H9 (cell line): ENCODE measurements at regions not wholly inside any gene's neighbourhood (a gene's known extent, or its start where the extent isn't known, plus 50 kb on each side); places are given as distances from the start of the nearest gene placed in this dataset.

Source experiments
- DNase-seq: peaks from one replicate; pipeline ENCODE4 v3.0.0-alpha.2; 2017
- H2AFZ ChIP-seq: one replicate; pipeline ENCODE4 v1.6.1; 2013; ENCODE audit warnings: mild to moderate bottlenecking, low read length, control low read depth, moderate library complexity
- H2AK5ac ChIP-seq: 2 replicates; pipeline ENCODE4 v1.6.1; 2013; ENCODE audit warnings: low read length, control low read depth, mixed read lengths; ENCODE audit not compliant: insufficient read length
- H2BK120ac ChIP-seq: one replicate; pipeline ENCODE4 v1.6.1; 2013; ENCODE audit warnings: low read depth, mild to moderate bottlenecking, low read length, control low read depth, inconsistent platforms; ENCODE audit not compliant: poor library complexity, severe bottlenecking
- H2BK12ac ChIP-seq: 2 replicates; pipeline ENCODE4 v1.6.1; 2013; ENCODE audit warnings: low read length, control low read depth, mixed read lengths, low read depth; ENCODE audit not compliant: insufficient read length
- H2BK15ac ChIP-seq: 2 replicates; pipeline ENCODE4 v1.6.1; 2013; ENCODE audit warnings: low read depth, low read length, control low read depth
- H2BK20ac ChIP-seq: one replicate; pipeline ENCODE4 v1.6.1; 2013; ENCODE audit warnings: low read depth, mild to moderate bottlenecking, low read length, control low read depth, inconsistent platforms; ENCODE audit not compliant: poor library complexity, severe bottlenecking
- H2BK5ac ChIP-seq: 2 replicates; pipeline ENCODE4 v1.6.1; 2013; ENCODE audit warnings: low read length, control low read depth, mixed read lengths; ENCODE audit not compliant: insufficient read length
- H3K14ac ChIP-seq: 2 replicates; pipeline ENCODE4 v1.6.1; 2013; ENCODE audit warnings: low read length, control low read depth; ENCODE audit not compliant: insufficient read depth
- H3K18ac ChIP-seq: 2 replicates; pipeline ENCODE4 v1.6.1; 2013; ENCODE audit warnings: low read depth, mild to moderate bottlenecking, mixed read lengths, low read length, control low read depth; ENCODE audit not compliant: insufficient read length
- H3K23ac ChIP-seq: 2 replicates; pipeline ENCODE4 v1.6.1; 2013; ENCODE audit warnings: low read length, control low read depth, mixed read lengths, low read depth; ENCODE audit not compliant: insufficient read length
- H3K23me2 ChIP-seq: 2 replicates; pipeline ENCODE4 v1.6.1; 2013; ENCODE audit warnings: low read depth, mild to moderate bottlenecking, mixed read lengths, low read length, control low read depth; ENCODE audit not compliant: insufficient read length, poor library complexity, severe bottlenecking
- H3K27ac ChIP-seq: 2 replicates; pipeline ENCODE4 v1.5.1; 2013; ENCODE audit warnings: low read length, control low read depth, mixed read lengths, low read depth; ENCODE audit not compliant: insufficient read length
- H3K27me3 ChIP-seq: 2 replicates; pipeline ENCODE4 v1.6.1; 2013; ENCODE audit warnings: low read length, control low read depth, inconsistent platforms; ENCODE audit not compliant: insufficient read depth
- H3K4ac ChIP-seq: 2 replicates; pipeline ENCODE4 v1.6.1; 2013; ENCODE audit warnings: low read depth, mild to moderate bottlenecking, control low read depth, inconsistent platforms, low read length, moderate library complexity
- H3K4me1 ChIP-seq: 2 replicates; pipeline ENCODE4 v1.6.1; 2013; ENCODE audit warnings: low read length, control low read depth, inconsistent platforms; ENCODE audit not compliant: insufficient read depth
- H3K4me2 ChIP-seq: 2 replicates; pipeline ENCODE4 v1.6.1; 2013; ENCODE audit warnings: low read length, control low read depth, mixed read lengths; ENCODE audit not compliant: insufficient read length, insufficient read depth
- H3K56ac ChIP-seq: 2 replicates; pipeline ENCODE4 v1.6.1; 2013; ENCODE audit warnings: low read depth, mild to moderate bottlenecking, mixed read lengths, low read length, control low read depth; ENCODE audit not compliant: insufficient read length
- H3K79me1 ChIP-seq: 2 replicates; pipeline ENCODE4 v1.6.1; 2013; ENCODE audit warnings: low read depth, mild to moderate bottlenecking, moderate library complexity, low read length, control low read depth, inconsistent platforms; ENCODE audit not compliant: insufficient read depth, poor library complexity, severe bottlenecking
- H3K79me2 ChIP-seq: 2 replicates; pipeline ENCODE4 v1.6.1; 2013; ENCODE audit warnings: low read length, control low read depth, inconsistent platforms; ENCODE audit not compliant: insufficient read depth
- H3K9ac ChIP-seq: 2 replicates; pipeline ENCODE4 v1.6.1; 2013; ENCODE audit warnings: low read length, control low read depth, mixed read lengths; ENCODE audit not compliant: insufficient read length; ENCODE audit errors: extremely low read depth
- H3K9me3 ChIP-seq: one replicate; pipeline ENCODE4 v1.6.1; 2013; ENCODE audit warnings: low read depth, low read length, inconsistent platforms; ENCODE audit not compliant: control insufficient read depth
- H3T11ph ChIP-seq: one replicate; pipeline ENCODE4 v1.6.1; 2013; ENCODE audit warnings: mild to moderate bottlenecking, low read length, control low read depth, inconsistent platforms
- H4K20me1 ChIP-seq: one replicate; pipeline ENCODE4 v1.6.1; 2013; ENCODE audit not compliant: control insufficient read depth, insufficient read length, insufficient read depth
- H4K5ac ChIP-seq: 2 replicates; pipeline ENCODE4 v1.6.1; 2013; ENCODE audit warnings: low read depth, mild to moderate bottlenecking, mixed read lengths, low read length, control low read depth; ENCODE audit not compliant: insufficient read length
- H4K8ac ChIP-seq: replicated peaks from 2 replicates; pipeline ENCODE4 v1.6.1; 2013; ENCODE audit warnings: low read length, control low read depth, mixed read lengths, low read depth; ENCODE audit not compliant: insufficient read length
- H4K91ac ChIP-seq: 2 replicates; pipeline ENCODE4 v1.6.1; 2013; ENCODE audit warnings: low read depth, mild to moderate bottlenecking, moderate library complexity, mixed read lengths, low read length, control low read depth; ENCODE audit not compliant: insufficient read length
- H3K27ac Mint-ChIP-seq, 3 experiments: 2 replicates in 2 of 3; 3 replicates in 1 of 3; pipeline ENCODE4 v1.8.0; 2020 to 2021; ENCODE audit warnings: mixed read lengths in 3 of 3, mild to moderate bottlenecking in 1 of 3, moderate library complexity in 1 of 3
- H3K27me3 Mint-ChIP-seq: 2 replicates; pipeline ENCODE4 v1.8.0; 2021; ENCODE audit warnings: low read depth, mild to moderate bottlenecking, moderate library complexity, mixed read lengths
- H3K36me3 Mint-ChIP-seq, 3 experiments: 2 replicates in 2 of 3; 3 replicates in 1 of 3; pipeline ENCODE4 v1.8.0; 2020 to 2021; ENCODE audit warnings: low read depth in 3 of 3, mixed read lengths in 3 of 3; ENCODE audit not compliant: insufficient read depth in 1 of 3
- H3K4me1 Mint-ChIP-seq, 2 experiments: 2 replicates each; pipeline ENCODE4 v1.8.0; 2020; ENCODE audit warnings: mixed read lengths in 2 of 2
- H3K4me3 Mint-ChIP-seq, 2 experiments: 2 replicates in 1 of 2; 3 replicates in 1 of 2; pipeline ENCODE4 v1.8.0; 2020 to 2021; ENCODE audit warnings: mild to moderate bottlenecking in 2 of 2, mixed read lengths in 2 of 2, moderate library complexity in 1 of 2
- H3K9me3 Mint-ChIP-seq, 2 experiments: 2 replicates in 1 of 2; 3 replicates in 1 of 2; pipeline ENCODE4 v1.8.0; 2020; ENCODE audit warnings: mild to moderate bottlenecking in 2 of 2, mixed read lengths in 2 of 2, moderate library complexity in 1 of 2
- TF ChIP-seq, protein P1 (sequence below): fragments of 200-600 bp; sonication (generic); conservative IDR thresholded peaks from 3 replicates; pipeline ENCODE4 v1.8.0; 2021; ENCODE audit warnings: antibody characterized with exemption, mild to moderate bottlenecking

DNA sequence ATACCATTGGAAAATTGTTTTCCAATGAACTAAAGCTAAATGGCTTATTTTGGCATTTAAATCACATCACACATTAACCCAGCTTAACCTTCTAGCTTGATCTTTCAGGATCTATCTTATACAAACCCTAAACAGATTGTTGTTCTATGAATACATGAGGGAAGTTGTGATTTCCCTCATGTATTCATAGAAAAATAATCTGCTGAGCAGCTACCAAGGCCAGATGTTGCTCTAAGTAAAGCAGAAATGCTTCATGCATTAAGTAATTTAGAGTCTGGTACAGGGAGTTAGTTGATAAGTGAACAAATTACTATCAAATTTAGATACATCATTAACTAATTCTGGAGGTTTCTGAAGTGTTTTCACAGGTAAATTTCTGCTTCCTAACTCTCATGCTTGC lies 204.6 kb upstream of the ANO3 start:
- H3K4me1 Mint-ChIP-seq: no peaks in the 10 kb centered on the region
- Histone ChIP-seq H3K14ac (no peak overlapping the region), H3K4me1 (no peaks in the 10 kb centered on the region), H3K79me1 (no peaks in the 10 kb centered on the region), H2BK120ac (no peak overlapping the region), H3K18ac (no peak overlapping the region), H2BK5ac (no peak overlapping the region), H3K23me2 (no peaks in the 10 kb centered on the region), H2BK15ac (no peak overlapping the region), H2AFZ (no peak overlapping the region), H3K79me2 (no peaks in the 10 kb centered on the region), H3T11ph (no peak overlapping the region), H2BK20ac (no peak overlapping the region), H3K23ac (no peak overlapping the region), H4K20me1 (no peaks in the 10 kb centered on the region), H4K91ac (no peak overlapping the region), H4K8ac (no peak overlapping the region), H3K27ac (no peak overlapping the region), H3K4ac (no peak overlapping the region), H3K56ac (no peak overlapping the region), H3K9ac (no peak overlapping the region), H3K4me2 (no peak overlapping the region), H3K9me3 (no peaks in the 10 kb centered on the region), H2AK5ac (no peak overlapping the region), H3K27me3 (no peaks in the 10 kb centered on the region), H4K5ac (no peak overlapping the region), H2BK12ac (no peak overlapping the region)
- H3K27ac Mint-ChIP-seq: no peak overlapping the region
- no peak overlapping the region for H3K4me3 Mint-ChIP-seq
- H3K36me3 Mint-ChIP-seq: no peaks in the 10 kb centered on the region
- H3K27me3 Mint-ChIP-seq: no peaks in the 10 kb centered on the region
- DNase-seq: no peak
- TF ChIP-seq, protein P1, sequence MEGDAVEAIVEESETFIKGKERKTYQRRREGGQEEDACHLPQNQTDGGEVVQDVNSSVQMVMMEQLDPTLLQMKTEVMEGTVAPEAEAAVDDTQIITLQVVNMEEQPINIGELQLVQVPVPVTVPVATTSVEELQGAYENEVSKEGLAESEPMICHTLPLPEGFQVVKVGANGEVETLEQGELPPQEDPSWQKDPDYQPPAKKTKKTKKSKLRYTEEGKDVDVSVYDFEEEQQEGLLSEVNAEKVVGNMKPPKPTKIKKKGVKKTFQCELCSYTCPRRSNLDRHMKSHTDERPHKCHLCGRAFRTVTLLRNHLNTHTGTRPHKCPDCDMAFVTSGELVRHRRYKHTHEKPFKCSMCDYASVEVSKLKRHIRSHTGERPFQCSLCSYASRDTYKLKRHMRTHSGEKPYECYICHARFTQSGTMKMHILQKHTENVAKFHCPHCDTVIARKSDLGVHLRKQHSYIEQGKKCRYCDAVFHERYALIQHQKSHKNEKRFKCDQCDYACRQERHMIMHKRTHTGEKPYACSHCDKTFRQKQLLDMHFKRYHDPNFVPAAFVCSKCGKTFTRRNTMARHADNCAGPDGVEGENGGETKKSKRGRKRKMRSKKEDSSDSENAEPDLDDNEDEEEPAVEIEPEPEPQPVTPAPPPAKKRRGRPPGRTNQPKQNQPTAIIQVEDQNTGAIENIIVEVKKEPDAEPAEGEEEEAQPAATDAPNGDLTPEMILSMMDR: no peak
- no peaks in the 10 kb centered on the region; a peak in 1 of 5 replicates for H3K9me3 Mint-ChIP-seq
